ENCODE measurements at regions not wholly inside any gene's neighbourhood (a gene's known extent, or its start where the extent isn't known, plus 50 kb on each side); places are given as distances from the start of the nearest gene placed in this dataset.

DNA sequence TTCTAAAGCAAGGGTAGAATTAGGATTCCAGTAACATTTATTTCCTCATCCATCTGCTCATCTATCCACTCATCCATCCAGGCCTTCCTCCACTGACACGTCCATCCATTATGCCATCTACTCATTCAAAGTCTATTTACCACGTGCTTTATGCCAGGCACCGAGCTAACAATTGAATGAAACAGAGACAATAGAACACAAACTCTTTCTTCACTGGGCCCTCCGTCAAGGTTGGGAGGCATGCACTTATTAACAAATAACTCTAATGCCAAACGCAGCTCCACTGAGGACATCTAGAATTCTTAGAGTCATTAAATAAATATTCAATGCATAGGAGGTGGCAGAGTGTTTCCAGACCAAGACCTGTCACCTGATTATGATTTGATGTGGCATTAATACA lies 262.7 kb downstream of the CYRIA start:
- Histone ChIP-seq H3K4me1 (ENCODE audit: control insufficient read depth in 4 of 4, insufficient read depth in 4 of 4, low read length in 3 of 4) (no peaks in the 10 kb centered on the region), H3K36me3 (ENCODE audit: control insufficient read depth in 4 of 4, insufficient read depth in 3 of 4, low read depth in 1 of 4, low read length in 3 of 4) (no peaks in the 10 kb centered on the region), H3K9ac (ENCODE audit: low read depth in 1 of 2, low read length in 2 of 2) (no peak overlapping the region), H3K27ac (ENCODE audit: low read depth in 1 of 2, low read length in 2 of 2) (no peak overlapping the region), H3K4me3 (ENCODE audit: low read depth in 1 of 3, low read length in 3 of 3) (no peak overlapping the region), H3K9me3 (ENCODE audit: control insufficient read depth in 4 of 4, low read length in 3 of 4) (no peaks in the 10 kb centered on the region), H3K27me3 (ENCODE audit: control insufficient read depth in 4 of 4, insufficient read depth in 4 of 4, low read length in 3 of 4) (no peaks in the 10 kb centered on the region)
- DNase-seq (ENCODE audit: low spot score) = no peak
- WGBS = 88% methylated on average over 5 of the region's 5 CpGs
- TF ChIP-seq SP1 (IDR thresholded peaks at IDR 0.05) = no peak
- no peak for TF ChIP-seq RXRA (IDR thresholded peaks at IDR 0.05)
- no peak for TF ChIP-seq HNF4G (IDR thresholded peaks at IDR 0.05)

DNA sequence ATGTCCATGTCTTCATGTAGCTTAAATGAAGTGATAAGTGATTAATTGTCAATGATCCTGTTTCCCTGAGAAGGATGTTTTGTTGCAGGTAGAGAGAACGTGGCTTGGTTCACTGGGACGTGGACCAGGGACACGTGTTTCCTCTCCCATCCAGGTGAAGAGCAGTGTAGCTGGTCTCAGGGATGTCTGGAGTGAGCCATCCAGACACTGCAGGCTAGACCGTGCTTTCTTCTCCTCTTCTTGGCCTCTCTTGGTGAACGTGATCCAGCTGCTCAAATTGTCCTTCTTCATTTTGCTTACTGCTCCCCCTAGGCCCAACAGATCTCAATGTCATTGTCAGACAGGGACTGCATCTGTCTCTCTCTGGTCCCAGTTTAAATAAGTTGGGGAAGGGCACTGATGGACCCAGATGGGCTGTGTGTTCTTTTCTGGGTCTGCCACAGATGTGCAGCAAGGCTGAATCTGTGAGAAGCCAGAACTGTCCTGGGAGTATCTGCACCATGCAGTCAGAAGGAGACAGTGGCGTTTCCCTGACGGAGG lies 263.8 kb downstream of the CYRIA start:
- no peak for TF ChIP-seq HNF4G (IDR thresholded peaks at IDR 0.05)
- TF ChIP-seq, protein P1, sequence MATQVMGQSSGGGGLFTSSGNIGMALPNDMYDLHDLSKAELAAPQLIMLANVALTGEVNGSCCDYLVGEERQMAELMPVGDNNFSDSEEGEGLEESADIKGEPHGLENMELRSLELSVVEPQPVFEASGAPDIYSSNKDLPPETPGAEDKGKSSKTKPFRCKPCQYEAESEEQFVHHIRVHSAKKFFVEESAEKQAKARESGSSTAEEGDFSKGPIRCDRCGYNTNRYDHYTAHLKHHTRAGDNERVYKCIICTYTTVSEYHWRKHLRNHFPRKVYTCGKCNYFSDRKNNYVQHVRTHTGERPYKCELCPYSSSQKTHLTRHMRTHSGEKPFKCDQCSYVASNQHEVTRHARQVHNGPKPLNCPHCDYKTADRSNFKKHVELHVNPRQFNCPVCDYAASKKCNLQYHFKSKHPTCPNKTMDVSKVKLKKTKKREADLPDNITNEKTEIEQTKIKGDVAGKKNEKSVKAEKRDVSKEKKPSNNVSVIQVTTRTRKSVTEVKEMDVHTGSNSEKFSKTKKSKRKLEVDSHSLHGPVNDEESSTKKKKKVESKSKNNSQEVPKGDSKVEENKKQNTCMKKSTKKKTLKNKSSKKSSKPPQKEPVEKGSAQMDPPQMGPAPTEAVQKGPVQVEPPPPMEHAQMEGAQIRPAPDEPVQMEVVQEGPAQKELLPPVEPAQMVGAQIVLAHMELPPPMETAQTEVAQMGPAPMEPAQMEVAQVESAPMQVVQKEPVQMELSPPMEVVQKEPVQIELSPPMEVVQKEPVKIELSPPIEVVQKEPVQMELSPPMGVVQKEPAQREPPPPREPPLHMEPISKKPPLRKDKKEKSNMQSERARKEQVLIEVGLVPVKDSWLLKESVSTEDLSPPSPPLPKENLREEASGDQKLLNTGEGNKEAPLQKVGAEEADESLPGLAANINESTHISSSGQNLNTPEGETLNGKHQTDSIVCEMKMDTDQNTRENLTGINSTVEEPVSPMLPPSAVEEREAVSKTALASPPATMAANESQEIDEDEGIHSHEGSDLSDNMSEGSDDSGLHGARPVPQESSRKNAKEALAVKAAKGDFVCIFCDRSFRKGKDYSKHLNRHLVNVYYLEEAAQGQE (IDR thresholded peaks at IDR 0.05) = no peak
- TF ChIP-seq, protein P2, sequence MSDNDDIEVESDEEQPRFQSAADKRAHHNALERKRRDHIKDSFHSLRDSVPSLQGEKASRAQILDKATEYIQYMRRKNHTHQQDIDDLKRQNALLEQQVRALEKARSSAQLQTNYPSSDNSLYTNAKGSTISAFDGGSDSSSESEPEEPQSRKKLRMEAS (IDR thresholded peaks at IDR 0.05) = no peak
- TF ChIP-seq YY1 (IDR thresholded peaks at IDR 0.05) = no peak
- TF ChIP-seq NR2F2 (IDR thresholded peaks at IDR 0.05) = no peak
- TF ChIP-seq GABPA (IDR thresholded peaks at IDR 0.05 in 1 of 2, conservative IDR thresholded peaks at IDR 0.05 in 1 of 2) = no peak
- no peak for TF ChIP-seq RAD21 (IDR thresholded peaks at IDR 0.05)
- no peak for TF ChIP-seq TAF1 (conservative IDR thresholded peaks at IDR 0.05)
- TF ChIP-seq SP1 (IDR thresholded peaks at IDR 0.05) = no peak
- TF ChIP-seq, protein P3, sequence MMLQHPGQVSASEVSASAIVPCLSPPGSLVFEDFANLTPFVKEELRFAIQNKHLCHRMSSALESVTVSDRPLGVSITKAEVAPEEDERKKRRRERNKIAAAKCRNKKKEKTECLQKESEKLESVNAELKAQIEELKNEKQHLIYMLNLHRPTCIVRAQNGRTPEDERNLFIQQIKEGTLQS (IDR thresholded peaks at IDR 0.05) = no peak
- TF ChIP-seq, protein P4, sequence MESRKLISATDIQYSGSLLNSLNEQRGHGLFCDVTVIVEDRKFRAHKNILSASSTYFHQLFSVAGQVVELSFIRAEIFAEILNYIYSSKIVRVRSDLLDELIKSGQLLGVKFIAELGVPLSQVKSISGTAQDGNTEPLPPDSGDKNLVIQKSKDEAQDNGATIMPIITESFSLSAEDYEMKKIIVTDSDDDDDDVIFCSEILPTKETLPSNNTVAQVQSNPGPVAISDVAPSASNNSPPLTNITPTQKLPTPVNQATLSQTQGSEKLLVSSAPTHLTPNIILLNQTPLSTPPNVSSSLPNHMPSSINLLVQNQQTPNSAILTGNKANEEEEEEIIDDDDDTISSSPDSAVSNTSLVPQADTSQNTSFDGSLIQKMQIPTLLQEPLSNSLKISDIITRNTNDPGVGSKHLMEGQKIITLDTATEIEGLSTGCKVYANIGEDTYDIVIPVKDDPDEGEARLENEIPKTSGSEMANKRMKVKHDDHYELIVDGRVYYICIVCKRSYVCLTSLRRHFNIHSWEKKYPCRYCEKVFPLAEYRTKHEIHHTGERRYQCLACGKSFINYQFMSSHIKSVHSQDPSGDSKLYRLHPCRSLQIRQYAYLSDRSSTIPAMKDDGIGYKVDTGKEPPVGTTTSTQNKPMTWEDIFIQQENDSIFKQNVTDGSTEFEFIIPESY (IDR thresholded peaks at IDR 0.05) = no peak
- no peak for TF ChIP-seq RXRA (IDR thresholded peaks at IDR 0.05)
- no peak for TF ChIP-seq EGR1 (IDR thresholded peaks at IDR 0.05; ENCODE audit: low read depth in 2 of 2)
- no peak for TF ChIP-seq FOXA1 (IDR thresholded peaks at IDR 0.05)
- TF ChIP-seq, protein P5, sequence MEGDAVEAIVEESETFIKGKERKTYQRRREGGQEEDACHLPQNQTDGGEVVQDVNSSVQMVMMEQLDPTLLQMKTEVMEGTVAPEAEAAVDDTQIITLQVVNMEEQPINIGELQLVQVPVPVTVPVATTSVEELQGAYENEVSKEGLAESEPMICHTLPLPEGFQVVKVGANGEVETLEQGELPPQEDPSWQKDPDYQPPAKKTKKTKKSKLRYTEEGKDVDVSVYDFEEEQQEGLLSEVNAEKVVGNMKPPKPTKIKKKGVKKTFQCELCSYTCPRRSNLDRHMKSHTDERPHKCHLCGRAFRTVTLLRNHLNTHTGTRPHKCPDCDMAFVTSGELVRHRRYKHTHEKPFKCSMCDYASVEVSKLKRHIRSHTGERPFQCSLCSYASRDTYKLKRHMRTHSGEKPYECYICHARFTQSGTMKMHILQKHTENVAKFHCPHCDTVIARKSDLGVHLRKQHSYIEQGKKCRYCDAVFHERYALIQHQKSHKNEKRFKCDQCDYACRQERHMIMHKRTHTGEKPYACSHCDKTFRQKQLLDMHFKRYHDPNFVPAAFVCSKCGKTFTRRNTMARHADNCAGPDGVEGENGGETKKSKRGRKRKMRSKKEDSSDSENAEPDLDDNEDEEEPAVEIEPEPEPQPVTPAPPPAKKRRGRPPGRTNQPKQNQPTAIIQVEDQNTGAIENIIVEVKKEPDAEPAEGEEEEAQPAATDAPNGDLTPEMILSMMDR (IDR thresholded peaks at IDR 0.05; ENCODE audit: low read depth, low read length, missing input control) = no peak
- TF ChIP-seq FOXA2 (IDR thresholded peaks at IDR 0.05) = no peak
- TF ChIP-seq HNF4A (conservative IDR thresholded peaks at IDR 0.05) = no peak
- no peak for TF ChIP-seq JUND (IDR thresholded peaks at IDR 0.05)

More for the DNA sequence above, 263.8 kb downstream of the CYRIA start:
- H3K4me3 ChIP-seq (ENCODE audit: low read depth in 1 of 3, low read length in 3 of 3) = no peak overlapping the region
- no peaks in the 10 kb centered on the region for H3K4me1 ChIP-seq (ENCODE audit: control insufficient read depth in 4 of 4, insufficient read depth in 4 of 4, low read length in 3 of 4)
- H3K27ac ChIP-seq (ENCODE audit: low read depth in 1 of 2, low read length in 2 of 2) = no peak overlapping the region
- H3K9me3 ChIP-seq (ENCODE audit: control insufficient read depth in 4 of 4, low read length in 3 of 4) = no peaks in the 10 kb centered on the region
- H3K27me3 ChIP-seq (ENCODE audit: control insufficient read depth in 4 of 4, insufficient read depth in 4 of 4, low read length in 3 of 4) = no peaks in the 10 kb centered on the region
- no peaks in the 10 kb centered on the region for H3K36me3 ChIP-seq (ENCODE audit: control insufficient read depth in 4 of 4, insufficient read depth in 3 of 4, low read depth in 1 of 4, low read length in 3 of 4)
- DNase-seq (ENCODE audit: low spot score) = no peak
- 84% methylated on average over 7 of the region's 7 CpGs for WGBS
- no peak overlapping the region for H3K9ac ChIP-seq (ENCODE audit: low read depth in 1 of 2, low read length in 2 of 2)
